ENCODE measurements at regions not wholly inside any gene's neighbourhood (a gene's known extent, or its start where the extent isn't known, plus 50 kb on each side); places are given as distances from the start of the nearest gene placed in this dataset.
"Not testable (repeated sequence)": the region's sequence is repeated elsewhere in the genome, so short reads cannot be mapped to it uniquely, and the experiment has no call there.

DNA sequence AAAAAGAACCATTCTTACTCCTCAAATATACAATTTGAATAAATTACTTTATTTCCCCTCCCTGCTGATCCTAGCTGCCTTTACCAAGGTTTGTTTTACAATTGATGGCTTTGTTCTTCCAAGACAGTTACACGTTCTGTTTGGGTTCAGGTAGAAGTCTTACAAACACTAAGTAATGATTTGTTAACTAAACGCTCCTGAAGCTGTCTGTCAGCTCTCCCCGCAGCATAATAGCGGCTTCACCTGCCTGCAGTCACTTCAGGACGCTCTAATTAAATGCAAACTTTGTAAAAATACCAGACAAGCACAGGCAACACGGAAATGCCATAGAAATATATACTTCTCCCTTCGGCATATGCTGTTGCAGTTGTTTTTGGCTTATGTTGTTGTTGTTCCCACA, 176.4 kb upstream of the MDFIC2 start:
- no peak for DNase-seq (ENCODE audit: low spot score)

DNA sequence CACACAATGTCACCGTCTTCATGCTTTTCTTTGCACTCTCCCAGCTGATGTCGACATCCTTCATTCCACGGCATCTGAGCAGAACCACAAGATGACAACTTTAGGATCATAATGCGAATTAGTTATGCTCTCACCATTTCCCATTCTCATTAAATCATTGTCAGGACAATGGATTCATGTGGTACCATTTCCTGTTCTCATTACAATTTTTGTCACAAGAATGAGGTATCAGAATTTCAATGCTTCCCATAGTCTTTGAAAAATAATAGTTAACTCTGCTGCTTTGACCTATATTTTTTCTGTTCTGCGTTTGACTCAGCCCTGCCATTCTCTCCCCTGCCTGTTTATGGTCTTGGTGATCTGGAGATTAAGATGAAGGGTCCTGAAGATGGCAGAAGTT, 175.7 kb upstream of the MDFIC2 start:
- no peak for DNase-seq (ENCODE audit: low spot score)

DNA sequence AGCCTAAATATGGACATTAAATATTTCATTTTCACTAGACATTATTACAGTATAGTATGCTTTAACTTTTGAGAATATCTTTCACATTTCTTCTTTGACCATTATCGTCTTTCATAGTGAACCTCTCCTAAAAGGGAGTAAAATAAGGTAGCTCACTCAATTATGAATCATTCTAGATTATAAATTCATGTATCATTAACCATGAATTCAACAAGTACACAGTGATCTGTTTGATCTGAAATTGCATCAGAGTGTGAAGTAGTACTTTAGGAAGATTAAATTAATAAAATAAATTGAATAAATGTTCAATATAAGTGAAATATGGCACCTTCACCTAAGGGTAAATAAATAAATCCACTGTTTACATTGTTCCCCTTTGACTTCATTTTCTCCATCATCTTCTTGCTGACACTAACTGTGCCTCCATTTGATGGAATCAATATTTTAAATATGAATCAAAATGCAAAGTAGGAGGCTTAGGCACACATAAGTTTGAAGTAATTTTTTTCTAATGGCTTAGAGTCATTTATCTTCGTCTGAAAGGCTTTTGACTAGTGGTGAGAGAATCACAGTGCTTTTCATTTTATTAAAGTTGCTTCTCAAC, 174.1 kb upstream of the MDFIC2 start:
- no peak for DNase-seq (ENCODE audit: low spot score)

DNA sequence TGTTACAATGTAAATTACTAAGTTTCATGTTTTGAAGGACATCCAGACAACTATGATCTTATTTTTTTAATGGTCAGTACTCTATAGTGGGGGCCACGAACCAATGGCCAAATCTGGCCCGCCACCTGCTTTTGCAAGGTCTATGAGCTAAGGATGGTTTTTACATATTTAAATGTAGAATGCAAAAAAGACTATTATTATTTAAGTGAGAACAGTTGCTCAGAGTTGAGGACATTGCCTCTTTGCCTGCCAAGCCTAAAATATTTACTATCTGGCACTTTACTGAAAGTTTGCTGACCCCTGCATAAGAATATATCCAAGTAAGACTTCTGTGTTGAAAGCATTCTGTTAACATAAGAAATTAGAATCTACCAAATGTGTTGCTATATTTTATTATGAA, 163.7 kb upstream of the MDFIC2 start:
- DNase-seq (ENCODE audit: low spot score) = no peak

DNA sequence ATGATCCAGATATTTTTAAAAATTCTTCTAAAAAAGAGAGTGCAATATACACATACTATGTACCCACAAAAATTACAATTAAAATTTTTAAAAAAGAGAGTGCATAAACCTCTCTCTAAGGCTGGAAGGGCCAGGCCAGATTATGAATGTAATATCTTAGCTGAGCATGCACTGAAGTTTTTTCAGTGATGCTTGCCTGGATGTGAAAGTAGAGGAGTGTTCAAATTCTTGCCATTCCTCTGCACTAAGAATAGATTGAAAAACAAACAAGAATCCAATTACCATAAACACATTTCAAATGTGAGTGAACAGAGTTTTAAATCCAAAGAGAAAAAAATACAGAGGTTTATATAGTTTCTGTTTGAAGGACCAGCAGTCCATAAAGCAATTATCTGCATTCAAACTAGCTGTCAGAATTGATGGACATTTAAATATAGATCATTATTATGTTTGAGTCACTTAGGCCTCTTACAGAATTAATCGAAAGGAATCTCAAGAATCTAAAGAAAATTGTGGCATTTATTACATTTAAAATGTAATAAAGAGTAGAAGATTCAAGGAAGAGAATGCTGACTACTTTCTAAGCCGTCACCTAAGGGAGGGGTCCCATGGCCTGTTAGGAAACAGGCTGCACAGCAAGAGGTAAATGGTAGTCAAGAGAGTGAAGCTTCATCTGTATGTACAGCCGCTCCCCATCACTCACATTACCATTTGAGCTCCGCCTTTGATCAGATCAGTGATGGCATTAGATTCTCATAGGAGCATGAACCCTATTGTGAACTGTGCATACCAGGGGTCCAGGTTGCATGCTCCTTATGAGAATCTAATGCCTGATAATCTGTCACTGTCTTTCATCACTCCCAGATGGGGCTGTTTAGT, 159.3 kb upstream of the MDFIC2 start:
- DNase-seq (ENCODE audit: low spot score) = no peak

DNA sequence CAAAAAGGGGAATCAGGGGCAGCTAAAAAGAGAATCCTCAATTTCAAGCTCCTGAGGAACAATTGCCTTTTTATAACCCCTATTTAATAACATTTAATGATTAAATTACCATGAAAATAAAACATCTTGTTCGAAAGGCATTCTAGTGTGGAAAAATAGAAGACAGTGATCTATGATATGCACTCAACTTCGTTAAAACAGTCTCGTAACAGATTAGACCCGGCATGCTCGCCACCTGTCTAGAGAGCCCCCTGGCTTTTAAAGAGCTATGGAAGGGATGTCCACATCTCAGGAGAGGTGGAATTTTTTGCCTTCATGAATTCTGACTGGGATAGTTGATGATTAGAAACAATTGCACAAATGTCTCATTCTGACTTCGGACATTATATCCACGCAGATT, 153.7 kb upstream of the MDFIC2 start:
- DNase-seq (ENCODE audit: low spot score) = no peak

DNA sequence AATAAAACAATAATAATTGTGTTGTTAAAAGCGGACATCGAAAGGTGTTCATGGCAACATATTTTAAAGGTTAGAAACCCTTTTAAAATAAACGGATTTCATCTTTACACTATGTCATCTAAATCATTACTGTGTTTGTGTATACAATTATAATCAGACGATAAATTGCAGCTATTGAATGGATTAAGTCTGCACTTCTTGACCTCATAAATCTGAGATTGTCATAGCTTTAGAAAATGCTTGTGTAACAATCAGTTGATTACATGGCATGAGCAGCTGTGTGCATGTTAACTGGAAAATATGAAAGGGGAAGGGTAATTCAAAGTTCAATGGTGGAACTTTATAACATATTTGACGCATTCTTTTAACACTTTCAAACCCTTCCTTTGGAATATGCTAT, 152.4 kb upstream of the MDFIC2 start:
- DNase-seq (ENCODE audit: low spot score) = no peak

DNA sequence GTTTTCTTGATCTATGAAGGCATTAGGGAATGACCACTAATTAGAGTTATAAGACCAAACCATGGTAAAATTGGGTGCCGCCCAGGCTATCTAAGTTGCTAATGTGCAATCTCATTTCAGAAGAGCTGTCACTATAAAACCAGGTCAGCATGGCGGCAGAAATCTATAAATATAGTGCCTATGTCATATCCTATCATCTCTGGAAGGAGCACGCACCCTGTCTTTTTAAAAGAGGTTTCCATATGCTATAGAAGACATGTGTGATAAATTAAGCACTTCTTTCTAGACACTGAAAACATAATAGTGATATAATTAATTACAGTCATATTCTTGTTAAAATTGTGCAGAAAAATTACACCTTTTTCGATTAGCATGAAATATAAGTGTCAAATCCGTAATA, 152.0 kb upstream of the MDFIC2 start:
- no peak for DNase-seq (ENCODE audit: low spot score)

DNA sequence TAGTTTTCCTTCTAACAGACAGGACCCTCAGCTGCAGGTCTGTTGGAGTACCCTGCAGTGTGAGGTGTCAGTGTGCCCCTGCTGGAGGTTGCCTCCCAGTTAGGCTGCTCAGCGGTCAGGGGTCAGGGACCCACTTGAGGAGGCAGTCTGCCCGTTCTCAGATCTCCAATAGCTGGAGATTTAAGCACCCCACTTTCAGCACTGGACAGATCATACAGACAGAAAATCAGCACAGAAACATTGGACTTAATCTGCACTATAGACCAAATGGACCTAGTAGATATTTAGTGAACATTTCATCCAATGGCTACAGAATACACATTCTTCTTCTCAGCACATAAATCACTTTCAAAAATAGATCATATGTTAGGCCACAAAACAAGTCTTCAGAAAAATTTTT, 137.8 kb upstream of the MDFIC2 start:
- not testable (repeated sequence) for DNase-seq (ENCODE audit: low spot score)

DNA sequence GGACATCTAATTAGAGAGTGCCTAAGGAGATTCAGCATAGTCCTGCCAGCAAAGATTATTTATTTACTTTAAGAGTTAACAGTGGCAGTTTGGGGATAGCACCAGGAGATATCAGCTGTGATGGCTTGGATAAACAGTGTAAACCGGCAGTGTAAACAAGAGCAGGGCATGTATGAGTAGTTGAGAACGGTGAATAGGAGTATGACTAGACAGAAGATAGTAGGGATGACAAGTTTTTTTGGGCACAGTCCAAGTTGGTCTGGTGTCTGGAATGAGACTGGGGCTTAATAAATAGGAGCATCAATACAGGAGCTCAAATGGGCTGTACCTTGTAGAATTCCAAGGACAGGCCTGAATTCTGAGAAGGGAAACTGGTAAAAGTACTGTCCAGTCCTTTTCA, 123.0 kb upstream of the MDFIC2 start:
- not testable (repeated sequence) for DNase-seq (ENCODE audit: low spot score)

DNA sequence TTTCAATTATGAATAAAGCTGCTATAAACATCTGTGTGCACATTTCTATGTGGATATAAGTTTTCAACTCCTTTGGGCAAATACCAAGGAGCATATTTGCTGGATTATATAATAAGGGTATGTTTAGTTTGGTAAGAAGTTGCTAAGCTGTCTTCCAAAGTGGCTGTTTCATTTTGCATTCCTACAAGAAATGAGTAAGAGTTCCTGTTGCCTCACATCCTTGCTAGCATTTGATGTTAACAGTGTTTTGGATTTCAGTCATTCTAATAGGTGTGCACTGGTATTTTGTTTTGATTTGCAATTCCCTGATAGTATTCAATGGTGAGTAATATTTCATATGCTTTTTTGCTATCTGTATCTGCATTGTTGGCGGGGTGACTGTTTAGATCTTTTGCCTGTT, 120.7 kb upstream of the MDFIC2 start:
- DNase-seq (ENCODE audit: low spot score) = no peak

DNA sequence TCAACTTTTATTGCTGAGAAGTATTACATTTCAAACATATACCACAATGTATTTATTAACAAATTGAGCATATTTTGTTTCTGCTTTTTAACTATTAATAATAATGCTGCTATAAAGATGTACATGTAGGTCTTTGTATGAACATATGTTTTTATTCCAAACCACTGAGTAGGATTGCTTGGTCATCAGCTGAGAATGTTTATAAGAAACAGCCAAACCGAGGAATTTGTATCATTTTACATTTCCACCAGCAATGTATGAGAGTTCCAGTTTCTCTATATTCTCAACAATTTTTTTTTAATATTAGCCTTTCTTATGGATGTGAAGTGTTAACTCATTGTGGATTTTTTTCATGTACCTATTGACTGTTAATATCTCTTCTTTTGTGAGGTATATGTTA, 119.5 kb upstream of the MDFIC2 start:
- no peak for DNase-seq (ENCODE audit: low spot score)

DNA sequence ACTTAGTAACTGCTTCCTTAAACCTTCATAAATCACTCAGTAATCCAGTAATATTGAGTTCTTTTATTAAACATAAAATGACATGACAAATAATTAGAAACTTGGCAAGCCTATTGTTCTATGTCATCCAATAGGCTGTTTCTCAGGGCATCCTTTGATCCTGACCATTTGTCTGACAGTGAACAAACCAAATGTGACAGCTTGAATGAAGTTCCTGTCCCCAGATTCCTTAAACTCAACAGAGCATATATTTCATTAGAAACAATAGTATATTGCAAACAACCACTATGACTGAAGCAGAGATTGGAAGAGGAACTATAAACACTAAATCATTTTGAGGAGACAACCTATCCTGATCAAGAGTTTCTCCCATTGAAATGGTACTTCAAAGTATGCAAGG, 113.6 kb upstream of the MDFIC2 start:
- DNase-seq (ENCODE audit: low spot score) = no peak

DNA sequence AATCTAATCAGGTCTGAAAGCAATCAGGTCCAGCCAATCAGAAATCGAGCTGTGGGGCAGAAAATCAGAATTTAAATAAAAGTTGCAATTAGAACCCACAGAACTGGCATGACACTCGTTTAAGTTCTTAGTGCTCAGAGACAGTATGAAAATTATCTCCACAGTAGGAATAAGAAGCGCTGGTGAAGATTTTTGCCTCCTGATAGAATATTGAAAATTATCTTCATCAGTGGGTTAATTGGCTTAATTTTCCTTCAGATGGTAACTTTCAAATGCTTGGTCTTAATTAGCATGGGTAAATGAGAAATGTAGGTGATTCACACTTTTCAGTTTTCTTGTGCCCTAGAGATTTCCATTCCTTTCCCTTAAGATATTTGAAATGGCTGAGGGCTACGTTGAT, 109.1 kb upstream of the MDFIC2 start:
- no peak for DNase-seq (ENCODE audit: low spot score)

DNA sequence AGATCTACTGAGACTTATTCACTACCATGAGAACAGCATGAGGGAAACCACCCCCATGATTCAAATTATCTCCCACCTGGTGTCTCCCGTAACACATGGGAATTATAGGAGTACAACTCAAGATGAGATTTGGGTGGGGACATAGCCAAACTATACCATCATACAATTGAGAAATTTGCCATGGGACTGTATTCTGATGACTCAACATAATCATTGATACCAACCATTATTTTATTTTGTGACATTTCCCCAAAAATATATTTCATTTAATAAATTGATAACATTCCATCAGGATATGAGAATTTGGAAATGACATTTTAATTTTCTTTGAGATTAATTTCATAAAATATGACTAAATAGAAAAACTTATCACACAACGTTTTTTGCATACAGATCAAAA, 96.6 kb upstream of the MDFIC2 start:
- DNase-seq (ENCODE audit: low spot score) = no peak

DNA sequence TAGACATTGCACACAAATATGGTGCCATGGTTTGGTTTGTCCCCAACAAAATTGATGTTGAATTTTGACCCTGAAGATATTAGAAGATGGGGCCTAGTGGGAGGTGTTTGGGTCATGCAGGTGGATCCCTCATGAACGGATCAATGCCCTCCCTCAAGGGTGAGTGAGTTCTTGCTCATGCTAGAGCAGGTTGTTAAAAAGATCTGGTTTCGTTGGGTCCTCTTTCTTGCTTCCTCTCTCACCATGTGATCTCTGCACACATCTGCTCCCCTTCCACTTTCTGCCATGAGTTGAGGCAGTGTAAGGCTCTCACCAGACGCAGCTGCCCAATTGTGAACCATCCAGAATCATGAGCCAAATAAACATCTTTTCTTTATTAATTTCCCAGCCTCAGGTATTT, 87.8 kb upstream of the MDFIC2 start:
- DNase-seq (ENCODE audit: low spot score) = no peak

DNA sequence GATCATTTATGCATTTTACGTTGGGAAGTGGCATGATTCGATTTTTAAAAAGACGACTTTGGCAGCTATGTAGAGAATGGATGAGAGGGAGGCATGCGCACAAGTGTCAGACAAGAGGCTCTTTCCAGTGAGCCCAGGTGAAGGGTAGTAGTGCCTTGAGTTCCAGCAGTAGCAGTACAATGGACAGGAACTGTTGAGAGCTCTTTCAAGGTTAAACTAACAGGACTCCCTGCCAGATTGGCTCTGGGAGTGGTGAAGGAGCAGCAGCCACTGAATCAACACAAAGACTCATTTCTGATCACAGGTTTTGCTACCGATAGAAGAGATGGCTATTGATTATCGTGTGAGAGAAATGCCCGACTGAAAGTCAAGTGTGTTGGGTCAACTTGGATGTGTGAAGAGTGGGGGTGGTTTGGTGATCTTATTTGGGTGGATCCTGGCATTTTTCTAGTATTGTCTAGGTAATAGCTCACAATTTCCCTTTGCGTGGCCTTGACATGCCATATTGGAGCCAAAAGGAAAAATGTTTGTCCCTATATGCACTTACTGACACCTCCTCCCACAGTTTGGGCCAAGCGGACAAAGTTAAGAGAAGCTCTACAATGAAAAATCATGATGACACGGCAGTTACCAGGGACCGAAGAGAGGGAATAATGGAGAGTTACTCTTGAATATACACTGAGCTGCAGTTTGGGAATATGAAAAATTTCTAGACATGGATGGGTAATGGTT, 81.6 kb upstream of the MDFIC2 start:
- no peak for DNase-seq (ENCODE audit: low spot score)

DNA sequence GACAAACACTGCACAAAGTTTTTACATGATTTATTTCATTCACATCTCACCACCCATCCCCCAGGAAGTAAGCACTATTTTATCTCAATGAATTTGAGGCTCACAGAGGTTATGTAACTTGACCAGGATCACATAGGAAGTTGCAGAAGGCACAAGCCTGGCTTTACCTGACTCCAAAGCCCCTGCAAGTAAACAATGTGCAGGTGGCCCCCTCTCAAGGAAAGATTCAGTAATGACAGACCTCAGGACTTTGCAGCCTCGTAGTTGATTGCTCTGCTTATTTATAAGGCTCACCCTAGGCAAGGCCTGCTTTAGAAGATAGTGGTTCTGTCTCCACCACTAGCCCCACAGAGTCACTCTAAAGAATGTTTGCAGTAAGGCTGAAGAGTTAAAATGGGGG, 79.8 kb upstream of the MDFIC2 start:
- no peak for DNase-seq (ENCODE audit: low spot score)

DNA sequence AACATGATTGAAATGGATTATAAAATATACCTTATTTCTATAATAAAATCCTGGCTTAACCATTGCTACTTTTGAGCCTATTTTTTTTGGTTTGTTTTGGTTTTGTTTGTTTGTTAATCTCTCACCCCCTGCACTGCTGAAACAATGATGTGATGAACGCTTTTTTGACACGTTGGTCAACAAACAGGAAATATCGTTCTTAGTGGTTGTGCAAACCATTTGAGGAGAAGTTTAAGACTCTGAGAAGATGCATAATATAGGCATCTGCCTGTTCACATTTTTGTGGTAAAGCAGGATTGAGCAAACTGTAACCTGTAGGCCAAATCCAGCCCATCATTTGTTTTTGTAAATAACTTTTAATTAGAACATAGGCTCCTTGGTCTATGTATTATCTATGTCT, 75.5 kb upstream of the MDFIC2 start:
- no peak for DNase-seq (ENCODE audit: low spot score)

DNA sequence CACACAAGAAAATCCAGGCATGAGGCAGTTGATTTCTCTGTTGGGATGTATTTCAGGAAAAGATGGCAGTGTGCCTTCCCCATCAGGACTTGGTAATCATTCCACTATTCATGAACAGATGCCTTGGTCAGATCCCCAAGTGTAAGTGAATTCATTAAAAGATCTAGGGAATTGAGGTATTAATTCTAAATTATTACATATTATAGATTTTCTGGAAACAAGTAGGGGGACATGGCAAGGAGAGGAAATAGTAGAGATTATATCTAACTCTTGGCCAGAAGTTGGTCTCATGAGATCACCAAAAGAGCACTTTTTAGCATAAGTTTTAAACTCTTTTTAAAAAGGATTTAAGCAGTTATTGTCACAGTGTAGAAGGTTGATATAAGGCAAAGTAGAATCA, 74.4 kb upstream of the MDFIC2 start:
- DNase-seq (ENCODE audit: low spot score) = no peak

DNA sequence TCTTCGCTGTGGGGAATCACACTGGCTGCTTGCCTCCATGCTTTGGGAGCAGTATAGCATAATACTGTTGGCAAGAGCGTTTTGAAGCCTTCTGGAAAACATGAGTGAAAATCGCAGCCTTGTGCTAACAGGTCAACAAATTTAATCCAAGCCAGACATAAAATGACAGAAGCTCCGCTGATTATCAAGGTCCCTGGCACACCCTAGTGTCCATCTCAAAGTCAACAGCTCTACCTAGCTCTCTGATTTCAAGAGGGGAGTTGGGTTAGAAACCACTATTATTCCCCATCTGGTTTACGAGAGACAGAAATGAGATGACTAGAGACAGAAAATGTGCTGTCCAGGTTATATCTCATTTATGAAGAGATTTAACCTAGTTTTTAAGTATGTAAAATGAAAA, 73.6 kb upstream of the MDFIC2 start:
- no peak for DNase-seq (ENCODE audit: low spot score)

DNA sequence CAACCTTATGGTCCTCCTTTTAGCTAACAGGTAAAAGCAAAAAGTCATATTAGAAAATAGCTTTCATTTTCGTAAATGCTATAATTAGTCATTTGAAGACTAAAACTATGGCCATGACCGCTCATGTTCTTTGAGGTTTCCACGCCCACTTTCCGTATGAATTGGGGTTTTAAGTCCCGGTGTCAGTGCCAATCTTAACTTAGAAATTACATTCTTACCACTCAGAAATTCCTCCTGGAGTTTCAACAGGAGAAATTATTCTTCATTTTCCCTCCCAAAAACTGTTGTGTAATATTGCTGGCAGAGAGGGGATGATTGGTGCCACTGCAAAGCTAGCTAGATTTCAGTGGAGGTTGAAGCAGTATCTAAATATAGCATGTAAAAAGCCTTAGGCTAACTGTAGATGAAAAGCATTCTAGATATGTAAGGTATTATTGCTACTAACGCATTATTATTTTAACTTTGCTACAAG, 71.0 kb upstream of the MDFIC2 start:
- no peak for DNase-seq (ENCODE audit: low spot score)

DNA sequence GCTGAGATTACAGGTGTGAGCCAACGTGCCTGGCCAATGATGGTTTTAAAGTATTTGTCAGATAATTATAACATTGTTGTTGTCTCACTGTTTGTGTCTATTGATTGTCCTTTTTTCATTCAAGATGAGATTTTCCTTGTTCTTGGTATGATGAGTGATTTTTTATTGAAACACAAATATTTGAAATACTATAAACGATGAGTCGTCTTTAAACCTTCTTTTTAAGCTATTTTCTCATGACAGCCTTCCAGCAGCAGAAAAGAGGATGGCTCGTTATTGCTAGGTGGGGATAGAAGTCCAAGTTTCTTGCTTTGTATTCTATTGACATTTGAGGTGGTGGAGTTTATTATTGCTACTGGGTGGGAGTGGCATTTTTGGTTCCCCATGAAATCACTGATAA, 61.7 kb upstream of the MDFIC2 start:
- no peak for DNase-seq (ENCODE audit: low spot score)
